IPS-15b (cell line): ENCODE measurements at regions not wholly inside any gene's neighbourhood (a gene's known extent, or its start where the extent isn't known, plus 50 kb on each side); places are given as distances from the start of the nearest gene placed in this dataset.

ENCODE experiments used
- H3K27me3 ChIP-seq: one replicate; pipeline ENCODE4 v1.6.1; 2013; ENCODE audit warnings: low read length; ENCODE audit not compliant: control insufficient read depth, insufficient read depth
- H3K36me3 ChIP-seq: one replicate; pipeline ENCODE4 v1.6.1; 2013; ENCODE audit warnings: low read length; ENCODE audit not compliant: control insufficient read depth, insufficient read depth
- H3K4me1 ChIP-seq: one replicate; pipeline ENCODE4 v1.6.1; 2013; ENCODE audit warnings: mild to moderate bottlenecking, low read length; ENCODE audit not compliant: control insufficient read depth, insufficient read depth
- H3K4me3 ChIP-seq: one replicate; pipeline ENCODE4 v1.5.1; 2013; ENCODE audit warnings: low read depth, low read length
- H3K9ac ChIP-seq: one replicate; pipeline ENCODE4 v1.6.1; 2013; ENCODE audit warnings: low read depth, mild to moderate bottlenecking, low read length
- H3K9me3 ChIP-seq: one replicate; pipeline ENCODE4 v1.6.1; 2013; ENCODE audit warnings: mild to moderate bottlenecking, low read length; ENCODE audit not compliant: control insufficient read depth, insufficient read depth

GRCh38 chr7:109967406-109967805 is 1123.5 kb upstream of the LRRN3 start:
- H3K9ac ChIP-seq = no peak overlapping the region
- H3K4me3 ChIP-seq = no peak overlapping the region
- H3K27me3 ChIP-seq = no peaks in the 10 kb centered on the region
- no peaks in the 10 kb centered on the region for H3K4me1 ChIP-seq
- H3K36me3 ChIP-seq = no peaks in the 10 kb centered on the region
- no peaks in the 10 kb centered on the region for H3K9me3 ChIP-seq

GRCh38 chr7:109983618-109984017 is 1107.3 kb upstream of the LRRN3 start:
- peaks cover 5% of the 10 kb centered on the region for H3K9me3 ChIP-seq
- H3K27me3 ChIP-seq = no peaks in the 10 kb centered on the region
- no peak overlapping the region for H3K9ac ChIP-seq
- H3K4me1 ChIP-seq = no peaks in the 10 kb centered on the region
- no peak overlapping the region for H3K4me3 ChIP-seq
- H3K36me3 ChIP-seq = no peaks in the 10 kb centered on the region

GRCh38 chr7:109984729-109985128 is 1106.2 kb upstream of the LRRN3 start:
- Histone ChIP-seq H3K36me3 (no peaks in the 10 kb centered on the region), H3K9me3 (peaks cover 5% of the 10 kb centered on the region), H3K27me3 (no peaks in the 10 kb centered on the region), H3K9ac (no peak overlapping the region), H3K4me3 (no peak overlapping the region), H3K4me1 (no peaks in the 10 kb centered on the region)

GRCh38 chr7:109986701-109987100 is 1104.2 kb upstream of the LRRN3 start:
- no peak overlapping the region for H3K9ac ChIP-seq
- H3K36me3 ChIP-seq = no peaks in the 10 kb centered on the region
- peaks cover 5% of the 10 kb centered on the region for H3K9me3 ChIP-seq
- no peaks in the 10 kb centered on the region for H3K4me1 ChIP-seq
- H3K4me3 ChIP-seq = no peak overlapping the region
- no peaks in the 10 kb centered on the region for H3K27me3 ChIP-seq

GRCh38 chr7:109996411-109996810 is 1094.5 kb upstream of the LRRN3 start:
- H3K4me1 ChIP-seq = no peaks in the 10 kb centered on the region
- H3K9ac ChIP-seq = no peak overlapping the region
- no peaks in the 10 kb centered on the region for H3K36me3 ChIP-seq
- no peaks in the 10 kb centered on the region for H3K9me3 ChIP-seq
- no peaks in the 10 kb centered on the region for H3K27me3 ChIP-seq
- no peak overlapping the region for H3K4me3 ChIP-seq

GRCh38 chr7:109996927-109997326 is 1094.0 kb upstream of the LRRN3 start:
- no peaks in the 10 kb centered on the region for H3K36me3 ChIP-seq
- no peak overlapping the region for H3K9ac ChIP-seq
- no peaks in the 10 kb centered on the region for H3K4me1 ChIP-seq
- no peaks in the 10 kb centered on the region for H3K9me3 ChIP-seq
- no peaks in the 10 kb centered on the region for H3K27me3 ChIP-seq
- H3K4me3 ChIP-seq = no peak overlapping the region

- Histone ChIP-seq H3K36me3 (no peaks in the 10 kb centered on the region), H3K27me3 (no peaks in the 10 kb centered on the region), H3K9me3 (no peaks in the 10 kb centered on the region), H3K9ac (no peak overlapping the region), H3K4me1 (no peaks in the 10 kb centered on the region), H3K4me3 (no peak overlapping the region)
These were observed 1093.1 kb upstream of the LRRN3 start for GRCh38 chr7:109997837-109998236.

- Histone ChIP-seq H3K36me3 (no peaks in the 10 kb centered on the region), H3K27me3 (no peaks in the 10 kb centered on the region), H3K9me3 (no peaks in the 10 kb centered on the region), H3K9ac (no peak overlapping the region), H3K4me3 (no peak overlapping the region), H3K4me1 (no peaks in the 10 kb centered on the region)
These were observed 1089.5 kb upstream of the LRRN3 start for GRCh38 chr7:110001254-110001938.

GRCh38 chr7:110003827-110004226 is 1087.1 kb upstream of the LRRN3 start:
- Histone ChIP-seq H3K36me3 (no peaks in the 10 kb centered on the region), H3K27me3 (no peaks in the 10 kb centered on the region), H3K4me3 (no peak overlapping the region), H3K9ac (no peak overlapping the region), H3K4me1 (no peaks in the 10 kb centered on the region), H3K9me3 (no peaks in the 10 kb centered on the region)

- H3K27me3 ChIP-seq = no peaks in the 10 kb centered on the region
- no peaks in the 10 kb centered on the region for H3K36me3 ChIP-seq
- H3K9ac ChIP-seq = no peak overlapping the region
- no peak overlapping the region for H3K4me3 ChIP-seq
- H3K9me3 ChIP-seq = no peaks in the 10 kb centered on the region
- no peaks in the 10 kb centered on the region for H3K4me1 ChIP-seq
These were observed 1083.4 kb upstream of the LRRN3 start for GRCh38 chr7:110007320-110008063.

GRCh38 chr7:110010359-110010758 is 1080.6 kb upstream of the LRRN3 start:
- Histone ChIP-seq H3K36me3 (no peaks in the 10 kb centered on the region), H3K9ac (no peak overlapping the region), H3K4me3 (no peak overlapping the region), H3K9me3 (no peaks in the 10 kb centered on the region), H3K27me3 (no peaks in the 10 kb centered on the region), H3K4me1 (peaks cover 5% of the 10 kb centered on the region)

GRCh38 chr7:110017405-110017804 is 1073.5 kb upstream of the LRRN3 start:
- H3K27me3 ChIP-seq = no peaks in the 10 kb centered on the region
- peaks cover 5% of the 10 kb centered on the region for H3K4me1 ChIP-seq
- H3K4me3 ChIP-seq = no peak overlapping the region
- H3K9ac ChIP-seq = no peak overlapping the region
- H3K9me3 ChIP-seq = no peaks in the 10 kb centered on the region
- no peaks in the 10 kb centered on the region for H3K36me3 ChIP-seq
